Activated CD4-positive, CD25-positive, alpha-beta regulatory T cell treated with anti-CD3 and anti-CD28 coated beads, Interleukin-2, amount 50 U/mL, for 72 hours (primary cell): ENCODE measurements at regions not wholly inside any gene's neighbourhood (a gene's known extent, or its start where the extent isn't known, plus 50 kb on each side); places are given as distances from the start of the nearest gene placed in this dataset.
"Not testable (repeated sequence)": the region's sequence is repeated elsewhere in the genome, so short reads cannot be mapped to it uniquely, and the experiment has no call there.

Experiments
- DNase-seq: peaks from one replicate; pipeline ENCODE4 v3.0.0; 2021

- DNase-seq = not testable (repeated sequence)
Measured at GRCh38 chr16:88252057-88252794, 130.5 kb upstream of the ZNF469 start.

GRCh38 chr16:88258141-88258540, 124.6 kb upstream of the ZNF469 start:
- not testable (repeated sequence) for DNase-seq

- DNase-seq = not testable (repeated sequence)
Measured at GRCh38 chr16:88258764-88259525, 123.8 kb upstream of the ZNF469 start.

DNA sequence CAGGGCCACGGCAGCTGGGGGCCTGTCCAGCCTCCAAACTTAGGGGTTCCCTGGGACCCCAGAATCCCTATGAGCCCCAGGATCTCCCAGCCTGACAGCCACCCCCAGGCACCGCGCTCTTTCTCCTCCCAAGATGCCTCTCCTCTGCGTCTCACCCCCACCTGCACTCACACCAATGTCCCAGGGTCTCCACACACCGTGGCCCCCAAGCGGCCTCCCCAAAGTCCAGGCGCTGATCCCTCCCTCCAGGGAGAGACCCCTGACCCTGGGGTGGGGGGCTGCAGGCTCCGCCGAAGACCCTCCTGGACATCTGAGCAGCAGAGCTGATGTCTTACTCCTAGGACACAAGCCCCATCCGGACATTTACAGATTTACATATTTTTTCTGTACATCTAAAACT, 123.2 kb upstream of the ZNF469 start:
- not testable (repeated sequence) for DNase-seq

DNA sequence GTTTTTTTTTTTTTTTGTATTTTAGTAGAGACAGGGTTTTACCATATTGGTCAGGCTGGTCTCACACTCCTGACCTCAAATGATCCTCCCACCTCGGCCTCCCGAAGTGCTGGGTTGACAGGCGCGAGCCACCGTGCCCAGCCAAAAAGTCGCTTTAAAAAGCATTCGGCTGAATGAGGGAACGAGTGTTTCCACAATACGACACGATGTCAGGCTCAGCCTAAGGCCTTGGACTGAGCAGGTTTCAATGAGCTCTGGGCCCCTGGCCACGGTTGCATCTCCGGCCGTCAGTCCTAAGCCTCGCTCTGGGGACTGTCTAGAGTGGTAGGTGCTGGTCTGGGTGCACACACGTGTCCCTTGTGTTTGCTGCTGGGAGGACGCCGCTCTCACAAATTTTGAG, 122.6 kb upstream of the ZNF469 start:
- DNase-seq = not testable (repeated sequence)

- DNase-seq = not testable (repeated sequence)
Measured at GRCh38 chr16:88260881-88261665, 121.7 kb upstream of the ZNF469 start.

DNA sequence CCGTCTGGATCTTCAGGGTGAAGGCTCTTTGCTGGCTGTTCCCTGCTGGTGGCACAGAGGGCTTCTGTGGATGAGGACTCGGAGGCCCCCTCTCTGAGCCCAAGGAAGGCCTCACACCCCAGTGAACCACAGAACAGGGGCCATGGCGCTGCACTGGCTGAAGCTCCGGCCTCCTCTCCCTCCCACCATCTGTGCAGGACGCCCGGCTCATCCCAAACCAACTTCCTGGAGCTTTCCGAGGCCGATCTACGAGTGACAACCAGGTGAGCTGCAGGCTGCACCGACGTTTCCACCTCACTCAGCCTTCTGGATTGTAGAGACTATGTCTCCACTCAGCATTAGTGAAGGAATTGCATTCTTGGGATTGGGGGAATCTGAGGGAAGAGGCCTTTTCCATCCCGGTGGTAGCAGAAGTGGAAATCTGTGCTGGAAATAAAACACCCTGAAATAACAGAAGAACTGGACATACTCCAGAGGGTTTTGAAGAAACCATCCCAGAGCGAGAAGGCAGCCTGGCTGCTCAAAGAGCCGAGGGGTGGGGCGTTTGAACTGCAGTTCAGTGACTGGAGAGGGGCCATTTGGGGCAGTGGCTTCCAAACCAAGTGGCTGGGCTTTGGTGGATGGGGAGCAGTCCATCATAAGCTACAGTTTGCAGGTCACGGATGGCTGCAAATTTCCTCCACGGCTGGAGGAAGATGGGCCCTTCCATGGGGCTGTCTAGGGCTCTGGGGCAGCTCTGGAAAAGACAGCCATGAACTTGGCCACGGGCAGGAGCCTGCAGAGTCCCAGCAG, 120.7 kb upstream of the ZNF469 start:
- DNase-seq = not testable (repeated sequence)

GRCh38 chr16:88262858-88263563, 119.7 kb upstream of the ZNF469 start:
- DNase-seq = not testable (repeated sequence)

DNA sequence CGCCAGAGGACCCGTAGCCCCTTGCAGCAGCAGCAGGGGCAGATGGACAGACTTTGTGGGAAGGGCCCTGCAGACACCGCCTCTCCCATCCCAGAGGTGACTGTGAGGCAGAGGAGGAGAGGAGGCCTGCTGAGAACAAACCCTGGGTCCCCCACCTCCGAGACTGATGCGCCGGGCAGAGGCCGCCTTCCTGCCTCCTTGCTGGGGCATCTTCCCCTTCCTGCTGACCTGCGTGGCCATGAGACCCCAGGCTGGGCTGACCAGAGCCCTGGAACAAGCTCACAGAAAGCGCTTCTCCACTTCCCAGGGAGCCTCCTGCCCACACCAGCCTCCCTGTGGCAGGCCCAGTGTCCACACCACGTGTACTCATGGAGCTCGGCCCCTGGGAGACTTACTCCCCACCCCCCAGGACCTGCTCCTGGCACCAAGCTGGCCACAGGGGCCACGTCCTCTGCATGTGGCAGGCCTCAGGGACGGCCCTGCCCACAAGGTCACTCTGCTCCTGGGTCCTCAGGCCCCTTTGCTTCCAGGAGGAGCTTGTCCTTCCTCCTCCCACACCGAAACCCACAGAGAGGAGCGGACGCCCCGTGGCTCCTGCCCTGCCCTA, 119.0 kb upstream of the ZNF469 start:
- not testable (repeated sequence) for DNase-seq

- DNase-seq = peak; percentile 74
Measured at GRCh38 chr16:88264641-88265285, 118.0 kb upstream of the ZNF469 start.

- DNase-seq = peak; percentile 42
Measured at GRCh38 chr16:88265286-88265938, 117.3 kb upstream of the ZNF469 start.

- DNase-seq = not testable (repeated sequence)
Measured at GRCh38 chr16:88266036-88266435, 116.7 kb upstream of the ZNF469 start.

- not testable (repeated sequence) for DNase-seq
Measured at GRCh38 chr16:88266935-88267551, 115.7 kb upstream of the ZNF469 start.

DNA sequence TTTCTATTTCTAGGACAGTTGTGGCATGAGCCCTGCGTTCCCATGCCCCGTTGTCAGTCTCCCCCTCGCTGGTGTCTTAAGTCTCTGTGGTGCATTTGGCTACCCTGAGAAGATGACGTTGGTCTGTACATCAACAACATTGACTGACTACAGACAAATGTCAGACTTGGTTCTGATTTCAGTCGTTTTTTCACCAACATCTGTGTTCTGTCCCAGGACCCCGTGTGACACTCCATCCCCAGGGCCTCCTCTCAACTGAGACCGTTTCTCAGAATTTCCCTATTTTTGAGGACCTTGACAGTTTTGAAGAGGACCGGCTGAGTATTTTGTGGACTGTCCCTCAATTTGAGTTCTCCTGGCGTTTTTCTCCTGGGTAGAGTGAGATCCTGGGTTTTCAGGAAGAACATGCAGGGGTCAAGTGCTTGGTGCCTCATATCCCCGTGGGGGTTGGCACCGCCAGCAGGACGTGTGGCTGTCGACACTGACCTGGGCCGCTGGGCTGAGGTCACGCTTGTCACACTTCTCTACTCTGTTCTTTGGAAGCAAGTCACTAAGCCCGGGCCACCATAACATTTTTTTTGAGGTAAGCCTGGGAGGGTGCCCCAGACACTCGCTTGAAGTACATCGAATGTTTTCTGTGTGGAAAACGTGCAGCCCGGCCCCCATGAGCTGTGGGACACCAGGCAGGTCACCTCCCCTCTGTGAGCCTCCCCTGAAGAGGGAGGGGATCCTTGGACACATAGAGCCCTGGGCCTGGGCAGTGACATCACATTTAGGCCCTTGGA, 114.4 kb upstream of the ZNF469 start:
- not testable (repeated sequence) for DNase-seq

DNA sequence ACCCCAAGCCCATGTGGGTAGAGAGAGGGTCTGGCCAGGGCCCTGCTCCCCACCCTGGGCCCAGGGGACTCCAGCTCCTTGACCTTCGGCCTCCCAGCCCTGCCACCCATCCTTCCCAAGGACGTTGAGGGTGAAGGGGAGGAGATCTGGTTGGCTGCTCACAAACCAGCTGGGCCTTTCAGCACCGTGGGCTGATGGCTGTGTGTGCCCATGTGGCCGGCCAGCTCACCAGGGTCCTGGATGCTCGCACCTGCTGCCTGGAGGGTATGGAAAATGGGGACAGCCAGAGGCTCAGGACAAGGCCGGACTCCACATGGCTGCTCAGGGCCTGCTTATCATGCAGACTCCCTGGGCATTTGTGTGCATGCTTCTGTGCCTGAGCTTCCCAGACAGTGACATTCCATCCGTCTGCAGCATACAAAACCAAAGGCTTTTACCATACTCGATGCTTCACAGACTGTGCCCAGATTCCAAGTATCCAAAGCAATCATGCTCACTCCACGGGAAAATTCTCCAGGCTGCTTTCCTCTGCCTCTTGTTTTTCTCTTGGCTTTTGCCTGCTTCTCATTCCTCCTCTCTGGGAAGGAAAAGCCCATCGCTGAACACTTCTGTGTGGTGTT, 112.5 kb upstream of the ZNF469 start:
- DNase-seq = not testable (repeated sequence)

GRCh38 chr16:88271296-88271695, 111.5 kb upstream of the ZNF469 start:
- DNase-seq = not testable (repeated sequence)

DNA sequence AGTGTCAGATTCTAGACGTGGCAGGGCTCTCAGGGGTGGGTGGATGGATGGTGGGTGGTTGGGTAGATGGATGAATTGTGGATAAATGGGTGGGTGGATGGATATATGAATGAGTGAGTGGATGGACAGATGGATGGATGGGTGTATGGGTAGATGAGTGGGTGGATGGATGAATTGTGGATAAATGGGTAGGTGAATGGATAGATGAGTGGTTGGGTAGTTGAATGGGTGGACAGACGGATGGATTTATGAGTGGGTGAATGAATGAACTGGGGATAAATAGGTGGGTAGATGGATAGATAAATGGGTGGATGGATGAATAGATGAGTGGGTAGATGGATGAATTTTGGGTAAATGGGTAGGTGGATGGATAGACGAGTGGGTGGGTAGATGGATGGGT, 111.0 kb upstream of the ZNF469 start:
- not testable (repeated sequence) for DNase-seq

DNA sequence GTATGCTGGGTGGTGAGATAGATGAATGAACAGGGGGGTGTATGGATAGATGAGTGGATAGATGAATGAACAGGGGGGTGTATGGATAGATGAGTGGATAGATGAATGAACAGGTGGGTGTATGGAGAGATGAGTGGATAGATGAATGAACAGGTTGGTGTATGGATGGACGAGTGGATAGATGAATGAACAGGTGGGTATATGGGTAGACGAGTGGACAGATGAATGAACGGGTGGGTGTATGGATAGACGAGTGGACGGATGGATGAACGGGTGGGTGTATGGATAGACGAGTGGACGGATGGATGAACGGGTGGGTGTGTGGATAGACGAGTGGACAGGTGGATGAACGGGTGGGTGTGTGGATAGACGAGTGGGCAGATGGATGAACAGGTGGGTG, 110.3 kb upstream of the ZNF469 start:
- DNase-seq = not testable (repeated sequence)
